Renal cortex interstitium (tissue), 11 donors: ENCODE measurements at regions not wholly inside any gene's neighbourhood (a gene's known extent, or its start where the extent isn't known, plus 50 kb on each side); places are given as distances from the start of the nearest gene placed in this dataset.

Experiments
- DNase-seq, 11 donors: peaks; one replicate each; pipeline ENCODE4 v3.0.0-alpha.2; 2013; ENCODE audit warnings: low read depth in 9 of 11, low spot score in 4 of 11; ENCODE audit errors: extremely low read depth in 1 of 11

- no peak for DNase-seq
These were observed 120.1 kb upstream of the UMPS start for GRCh38 chr3:124610130-124610529.

GRCh38 chr3:124611520-124611919, 118.7 kb upstream of the UMPS start:
- no peak for DNase-seq

- no peak for DNase-seq
These were observed 114.2 kb upstream of the UMPS start for GRCh38 chr3:124615896-124616543.

- DNase-seq, result no peak
These were observed 113.1 kb upstream of the UMPS start for GRCh38 chr3:124617177-124617576.

GRCh38 chr3:124619887-124620599, 110.2 kb upstream of the UMPS start:
- no peak for DNase-seq

- peak in 1 of 11 donors; percentile 7 for DNase-seq
These were observed 109.6 kb upstream of the UMPS start for GRCh38 chr3:124620600-124621063.

- DNase-seq, result no peak
These were observed 108.8 kb upstream of the UMPS start for GRCh38 chr3:124621498-124621897.

GRCh38 chr3:124625074-124625473, 105.2 kb upstream of the UMPS start:
- DNase-seq, result no peak

GRCh38 chr3:124627501-124627908, 102.7 kb upstream of the UMPS start:
- DNase-seq, result no peak

GRCh38 chr3:124628863-124629262, 101.4 kb upstream of the UMPS start:
- no peak for DNase-seq

- DNase-seq, result no peak
These were observed 100.8 kb upstream of the UMPS start for GRCh38 chr3:124629497-124629896.

- no peak for DNase-seq
These were observed 99.3 kb upstream of the UMPS start for GRCh38 chr3:124630960-124631359.

- DNase-seq, result no peak
These were observed 98.5 kb upstream of the UMPS start for GRCh38 chr3:124631727-124632126.

GRCh38 chr3:124632566-124633140, 97.6 kb upstream of the UMPS start:
- DNase-seq, result no peak

- DNase-seq, result no peak
These were observed 96.7 kb upstream of the UMPS start for GRCh38 chr3:124633524-124633923.

- DNase-seq, result no peak
These were observed 95.8 kb upstream of the UMPS start for GRCh38 chr3:124634210-124635168.

GRCh38 chr3:124635169-124635539, 95.1 kb upstream of the UMPS start:
- no peak for DNase-seq

GRCh38 chr3:124636101-124636862, 94.0 kb upstream of the UMPS start:
- DNase-seq, result no peak

- no peak for DNase-seq
These were observed 93.4 kb upstream of the UMPS start for GRCh38 chr3:124636863-124637296.
